ENCODE measurements at regions not wholly inside any gene's neighbourhood (a gene's known extent, or its start where the extent isn't known, plus 50 kb on each side); places are given as distances from the start of the nearest gene placed in this dataset.

GRCh38 chr16:65301029-65301428 is 179.2 kb upstream of the CDH11 start:
- Histone ChIP-seq H3K27me3 (ENCODE audit: insufficient read depth, poor library complexity, severe bottlenecking) (no peaks in the 10 kb centered on the region), H3K4me3 (ENCODE audit: severe bottlenecking) (no peak overlapping the region), H3K36me3 (ENCODE audit: low read depth) (no peaks in the 10 kb centered on the region), H3K4me1 (ENCODE audit: insufficient read depth, poor library complexity, severe bottlenecking) (no peaks in the 10 kb centered on the region), H3K27ac (ENCODE audit: poor library complexity, severe bottlenecking) (no peak overlapping the region), H3K9me3 (ENCODE audit: severe bottlenecking) (no peaks in the 10 kb centered on the region)
- DNase-seq (ENCODE audit: low spot score) = no peak
- no peak for TF ChIP-seq CTCF (IDR thresholded peaks at IDR 0.05; ENCODE audit: poor library complexity, severe bottlenecking)
- ATAC-seq (ENCODE audit: low read depth) = no peak

- Histone ChIP-seq H3K9me3 (ENCODE audit: severe bottlenecking) (no peaks in the 10 kb centered on the region), H3K4me1 (ENCODE audit: insufficient read depth, poor library complexity, severe bottlenecking) (no peaks in the 10 kb centered on the region), H3K27me3 (ENCODE audit: insufficient read depth, poor library complexity, severe bottlenecking) (no peaks in the 10 kb centered on the region), H3K36me3 (ENCODE audit: low read depth) (no peaks in the 10 kb centered on the region), H3K27ac (ENCODE audit: poor library complexity, severe bottlenecking) (no peak overlapping the region), H3K4me3 (ENCODE audit: severe bottlenecking) (no peak overlapping the region)
- no peak for TF ChIP-seq CTCF (IDR thresholded peaks at IDR 0.05; ENCODE audit: poor library complexity, severe bottlenecking)
- ATAC-seq (ENCODE audit: low read depth) (no peak), DNase-seq (ENCODE audit: low spot score) (no peak)
Observed at GRCh38 chr16:65297453-65297852, 175.6 kb upstream of the CDH11 start.

- TF ChIP-seq CTCF (IDR thresholded peaks at IDR 0.05; ENCODE audit: poor library complexity, severe bottlenecking) = no peak
- no peak overlapping the region for H3K4me3 ChIP-seq (ENCODE audit: severe bottlenecking)
- ATAC-seq (ENCODE audit: low read depth) = no peak
- H3K27ac ChIP-seq (ENCODE audit: poor library complexity, severe bottlenecking) = no peak overlapping the region
- H3K36me3 ChIP-seq (ENCODE audit: low read depth) = no peaks in the 10 kb centered on the region
- no peak for DNase-seq (ENCODE audit: low spot score)
- H3K4me1 ChIP-seq (ENCODE audit: insufficient read depth, poor library complexity, severe bottlenecking) = no peaks in the 10 kb centered on the region
- no peaks in the 10 kb centered on the region for H3K27me3 ChIP-seq (ENCODE audit: insufficient read depth, poor library complexity, severe bottlenecking)
- no peaks in the 10 kb centered on the region for H3K9me3 ChIP-seq (ENCODE audit: severe bottlenecking)
Observed at GRCh38 chr16:65295527-65295926, 173.7 kb upstream of the CDH11 start.

- Histone ChIP-seq H3K4me3 (ENCODE audit: severe bottlenecking) (no peak overlapping the region), H3K36me3 (ENCODE audit: low read depth) (no peaks in the 10 kb centered on the region), H3K4me1 (ENCODE audit: insufficient read depth, poor library complexity, severe bottlenecking) (no peaks in the 10 kb centered on the region), H3K27me3 (ENCODE audit: insufficient read depth, poor library complexity, severe bottlenecking) (no peaks in the 10 kb centered on the region), H3K9me3 (ENCODE audit: severe bottlenecking) (no peaks in the 10 kb centered on the region), H3K27ac (ENCODE audit: poor library complexity, severe bottlenecking) (no peak overlapping the region)
- DNase-seq (ENCODE audit: low spot score) (no peak), ATAC-seq (ENCODE audit: low read depth) (no peak)
- no peak for TF ChIP-seq CTCF (IDR thresholded peaks at IDR 0.05; ENCODE audit: poor library complexity, severe bottlenecking)
Observed at GRCh38 chr16:65294708-65295107, 172.8 kb upstream of the CDH11 start.

- H3K27me3 ChIP-seq (ENCODE audit: insufficient read depth, poor library complexity, severe bottlenecking) = no peaks in the 10 kb centered on the region
- no peak overlapping the region for H3K4me3 ChIP-seq (ENCODE audit: severe bottlenecking)
- H3K9me3 ChIP-seq (ENCODE audit: severe bottlenecking) = no peaks in the 10 kb centered on the region
- H3K36me3 ChIP-seq (ENCODE audit: low read depth) = no peaks in the 10 kb centered on the region
- no peaks in the 10 kb centered on the region for H3K4me1 ChIP-seq (ENCODE audit: insufficient read depth, poor library complexity, severe bottlenecking)
- ATAC-seq (ENCODE audit: low read depth) = no peak
- no peak overlapping the region for H3K27ac ChIP-seq (ENCODE audit: poor library complexity, severe bottlenecking)
- TF ChIP-seq CTCF (IDR thresholded peaks at IDR 0.05; ENCODE audit: poor library complexity, severe bottlenecking) = no peak
- DNase-seq (ENCODE audit: low spot score) = no peak
Observed at GRCh38 chr16:65294165-65294564, 172.3 kb upstream of the CDH11 start.
